IMR-90 (cell line): ENCODE measurements at regions not wholly inside any gene's neighbourhood (a gene's known extent, or its start where the extent isn't known, plus 50 kb on each side); places are given as distances from the start of the nearest gene placed in this dataset.

ENCODE experiments used
- ATAC-seq: fragments of 200-7000 bp; cut with Tn5 transposase; 2 replicates; pipeline ENCODE4 v1.9.1; 2020; ENCODE audit warnings: low read depth, mild to moderate bottlenecking, moderate library complexity
- BruUV-seq: library from RNA; stranded (reverse); fragments of 400-500 nt; replicated peaks from 2 replicates; lab custom pipeline; 2021; lab: Mats Ljungman, UMichigan
- CTCF ChIA-PET: fragments of 300-600 bp; formaldehyde crosslinking; extraction: SDS; loops from one replicate; lab custom pipeline; 2021; ENCODE audit warnings: antibody characterized with exemption; lab: Yijun Ruan, JAX
- POLR2A ChIA-PET: fragments of 300-600 bp; sonication (Branson Sonifier 250); formaldehyde crosslinking; loops from one replicate; lab custom pipeline; 2022; ENCODE audit warnings: antibody characterized with exemption; ENCODE audit not compliant: unreplicated experiment; lab: Charles Lee
- DNase-seq: peaks from one replicate; pipeline ENCODE4 v3.0.0; 2013
- H2AFZ ChIP-seq: replicated peaks from 2 replicates; pipeline ENCODE3; 2013; ENCODE audit warnings: low read length, mild to moderate bottlenecking; ENCODE audit not compliant: poor library complexity
- H2AK5ac ChIP-seq: 2 replicates; pipeline ENCODE4 v1.6.1; 2013; ENCODE audit warnings: low read depth, low read length, inconsistent platforms
- H2AK9ac ChIP-seq: replicated peaks from 2 replicates; pipeline ENCODE3; 2013; ENCODE audit warnings: mild to moderate bottlenecking, low read depth, low read length, moderate library complexity; ENCODE audit not compliant: poor library complexity
- H2BK120ac ChIP-seq: 2 replicates; pipeline ENCODE4 v1.6.1; 2013; ENCODE audit warnings: low read depth, low read length, inconsistent platforms
- H2BK15ac ChIP-seq: 3 replicates; pipeline ENCODE4 v1.6.1; 2013; ENCODE audit warnings: low read depth, low read length, inconsistent platforms
- H2BK20ac ChIP-seq: 2 replicates; pipeline ENCODE4 v1.6.1; 2013; ENCODE audit warnings: low read depth, mild to moderate bottlenecking, inconsistent platforms, low read length, moderate library complexity
- H2BK5ac ChIP-seq: 2 replicates; pipeline ENCODE4 v1.6.1; 2013; ENCODE audit warnings: mild to moderate bottlenecking, low read depth, low read length, inconsistent platforms; ENCODE audit not compliant: poor library complexity, severe bottlenecking
- H3K14ac ChIP-seq: replicated peaks from 2 replicates; pipeline ENCODE4 v1.6.1; 2013; ENCODE audit warnings: low read depth, low read length, inconsistent platforms
- H3K18ac ChIP-seq: 2 replicates; pipeline ENCODE4 v1.6.1; 2013; ENCODE audit warnings: low read depth, low read length, control low read depth
- H3K23ac ChIP-seq: 2 replicates; pipeline ENCODE4 v1.6.1; 2013; ENCODE audit warnings: low read depth, low read length, inconsistent platforms
- H3K27ac ChIP-seq: 2 replicates; pipeline ENCODE4 v1.5.1; 2013; ENCODE audit warnings: mild to moderate bottlenecking, control low read depth, low read length; ENCODE audit not compliant: insufficient read depth
- H3K27me3 ChIP-seq: 2 replicates; pipeline ENCODE4 v1.6.1; 2013; ENCODE audit warnings: low read length; ENCODE audit not compliant: control insufficient read depth, insufficient read depth
- H3K36me3 ChIP-seq: 2 replicates; pipeline ENCODE4 v1.6.1; 2013; ENCODE audit warnings: low read length, mixed read lengths; ENCODE audit not compliant: control insufficient read depth, insufficient read depth
- H3K4ac ChIP-seq: 2 replicates; pipeline ENCODE4 v1.6.1; 2013; ENCODE audit warnings: low read depth, low read length, inconsistent platforms
- H3K4me1 ChIP-seq: 2 replicates; pipeline ENCODE4 v1.6.1; 2013; ENCODE audit warnings: low read length, mixed read lengths; ENCODE audit not compliant: control insufficient read depth, insufficient read depth
- H3K4me2 ChIP-seq: 2 replicates; pipeline ENCODE4 v1.6.1; 2013; ENCODE audit warnings: low read depth, mild to moderate bottlenecking, control low read depth, low read length, moderate library complexity
- H3K4me3 ChIP-seq: 2 replicates; pipeline ENCODE4 v1.5.1; 2013; ENCODE audit warnings: low read depth, mild to moderate bottlenecking, control low read depth, low read length, moderate library complexity; ENCODE audit not compliant: insufficient read depth
- H3K56ac ChIP-seq: 2 replicates; pipeline ENCODE4 v1.6.1; 2013; ENCODE audit warnings: low read length, inconsistent platforms; ENCODE audit not compliant: insufficient read depth; ENCODE audit errors: extremely low read depth
- H3K79me1 ChIP-seq, 2 experiments: 2 replicates each; pipeline ENCODE4 v1.6.1; 2013; ENCODE audit warnings: low read length in 2 of 2, inconsistent platforms in 1 of 2, low read depth in 1 of 2
- H3K9ac ChIP-seq: 2 replicates; pipeline ENCODE4 v1.6.1; 2013; ENCODE audit warnings: low read depth, low read length, control low read depth
- H3K9me1 ChIP-seq: 2 replicates; pipeline ENCODE4 v1.6.1; 2013; ENCODE audit warnings: low read length, inconsistent platforms; ENCODE audit not compliant: insufficient read depth
- H3K9me3 ChIP-seq: 2 replicates; pipeline ENCODE4 v1.6.1; 2013; ENCODE audit warnings: low read length; ENCODE audit not compliant: control insufficient read depth, insufficient read depth
- H4K20me1 ChIP-seq: 2 replicates; pipeline ENCODE4 v1.6.1; 2013; ENCODE audit warnings: low read length, inconsistent platforms; ENCODE audit not compliant: insufficient read depth
- H4K5ac ChIP-seq: 2 replicates; pipeline ENCODE4 v1.6.1; 2013; ENCODE audit warnings: mild to moderate bottlenecking, low read depth, low read length, control low read depth
- H4K8ac ChIP-seq, 2 experiments: 2 replicates each; pipeline ENCODE4 v1.6.1; 2013; ENCODE audit warnings: low read depth in 2 of 2, low read length in 2 of 2, control low read depth in 1 of 2, inconsistent platforms in 1 of 2
- H4K91ac ChIP-seq: 2 replicates; pipeline ENCODE4 v1.6.1; 2013; ENCODE audit warnings: low read depth, low read length, inconsistent platforms; ENCODE audit not compliant: insufficient read depth
- CEBPB ChIP-seq: IDR thresholded peaks from 2 replicates; pipeline ENCODE4 v1.6.1; 2012; ENCODE audit warnings: low read depth, low read length, improper control_type of control experiment
- CHD1 ChIP-seq: IDR thresholded peaks from 2 replicates; pipeline ENCODE4 v1.6.1; 2012; ENCODE audit warnings: low read depth, low read length, improper control_type of control experiment
- MAFK ChIP-seq: IDR thresholded peaks from 2 replicates; pipeline ENCODE4 v1.6.1; 2012; ENCODE audit warnings: low read depth, low read length, improper control_type of control experiment
- MAZ ChIP-seq: IDR thresholded peaks from 2 replicates; pipeline ENCODE4 v1.6.1; 2012; ENCODE audit warnings: low read depth, mild to moderate bottlenecking, low read length, improper control_type of control experiment, moderate library complexity, borderline replicate concordance
- RAD21 ChIP-seq: IDR thresholded peaks from 2 replicates; pipeline ENCODE4 v1.6.1; 2012; ENCODE audit warnings: low read length, improper control_type of control experiment
- RFX5 ChIP-seq: IDR thresholded peaks from 2 replicates; pipeline ENCODE4 v1.8.0; 2012; ENCODE audit warnings: low read depth, mild to moderate bottlenecking, low read length, moderate library complexity
- SMC3 ChIP-seq: fragments of 150-350 bp; IDR thresholded peaks from 2 replicates; pipeline ENCODE4 v1.6.1; 2016; ENCODE audit warnings: low read depth, mild to moderate bottlenecking, antibody characterized with exemption, low read length, moderate library complexity
- USF2 ChIP-seq: fragments of 150-350 bp; IDR thresholded peaks from 2 replicates; pipeline ENCODE4 v1.6.1; 2017; ENCODE audit warnings: mild to moderate bottlenecking, antibody characterized with exemption, low read length, low read depth
- WGBS, 2 experiments: methylation state at CpG; one replicate each; pipeline versions ENCODE4 v1.1.5 to v1.1.7; 2013; ENCODE audit warnings: missing lambda C conversion rate in 2 of 2; ENCODE audit not compliant: insufficient read length in 1 of 2; ENCODE audit errors: extremely low coverage in 2 of 2; 5-methylcytosine and 5-hydroxymethylcytosine counted together
- dilution Hi-C: fragments of 300-500 bp; cut with HindIII; formaldehyde crosslinking; loops from one replicate; pipeline ENCODE4 v1.14.3; 2018; ENCODE audit warnings: low sequenced_read_pairs; ENCODE audit not compliant: unreplicated experiment
- in situ Hi-C: fragments of 300-500 bp; cut with MboI; formaldehyde crosslinking; loops from 3 replicates; pipeline ENCODE4 v1.14.3; 2019; ENCODE audit warnings: low sequenced_read_pairs, inconsistent platforms, mixed read lengths
- intact Hi-C: fragments of 100-400 bp; cut with micrococcal nuclease; formaldehyde crosslinking; loops from 2 replicates; pipeline ENCODE4 v1.10.0; 2022
- TF ChIP-seq, protein P1 (sequence below): conservative IDR thresholded peaks from 2 replicates; pipeline ENCODE4 v1.5.1; 2012; ENCODE audit warnings: mild to moderate bottlenecking, low read depth, low read length, improper control_type of control experiment

- Histone ChIP-seq H4K5ac (no peak overlapping the region), H3K14ac (no peak overlapping the region), H4K91ac (no peak overlapping the region), H3K36me3 (no peaks in the 10 kb centered on the region), H3K9me1 (no peaks in the 10 kb centered on the region), H3K27me3 (no peaks in the 10 kb centered on the region), H3K4me3 (no peak overlapping the region), H3K4me1 (no peaks in the 10 kb centered on the region), H3K4me2 (no peak overlapping the region), H3K79me1 (no peaks in the 10 kb centered on the region), H2AFZ (no peak overlapping the region), H3K4ac (no peak overlapping the region), H2BK120ac (no peak overlapping the region), H4K8ac (no peak overlapping the region), H3K9ac (no peak overlapping the region), H3K18ac (no peak overlapping the region), H2AK5ac (no peak overlapping the region), H2BK20ac (no peak overlapping the region), H2BK5ac (no peak overlapping the region), H3K9me3 (peaks cover 4% of the 10 kb centered on the region; the same call in 1 of the 2 replicates), H2AK9ac (no peak overlapping the region), H2BK15ac (no peak overlapping the region), H3K27ac (no peak overlapping the region), H3K23ac (no peak overlapping the region), H4K20me1 (no peaks in the 10 kb centered on the region), H3K56ac (no peak overlapping the region)
- ChIA-PET POLR2A (no interaction called here), CTCF (interaction anchor here (0.7 kb wide), 1 partner anchor 796 kb away, joined by 3 read pairs; no protein-coding TSS in a partner anchor)
- TF ChIP-seq SMC3 = no peak
- no peak for TF ChIP-seq RAD21
- no peak for TF ChIP-seq CHD1
- no peak for TF ChIP-seq MAFK
- no peak for TF ChIP-seq MAZ
- no peak for TF ChIP-seq RFX5
- TF ChIP-seq CEBPB = no peak
- no peak for TF ChIP-seq USF2
- TF ChIP-seq, protein P1, sequence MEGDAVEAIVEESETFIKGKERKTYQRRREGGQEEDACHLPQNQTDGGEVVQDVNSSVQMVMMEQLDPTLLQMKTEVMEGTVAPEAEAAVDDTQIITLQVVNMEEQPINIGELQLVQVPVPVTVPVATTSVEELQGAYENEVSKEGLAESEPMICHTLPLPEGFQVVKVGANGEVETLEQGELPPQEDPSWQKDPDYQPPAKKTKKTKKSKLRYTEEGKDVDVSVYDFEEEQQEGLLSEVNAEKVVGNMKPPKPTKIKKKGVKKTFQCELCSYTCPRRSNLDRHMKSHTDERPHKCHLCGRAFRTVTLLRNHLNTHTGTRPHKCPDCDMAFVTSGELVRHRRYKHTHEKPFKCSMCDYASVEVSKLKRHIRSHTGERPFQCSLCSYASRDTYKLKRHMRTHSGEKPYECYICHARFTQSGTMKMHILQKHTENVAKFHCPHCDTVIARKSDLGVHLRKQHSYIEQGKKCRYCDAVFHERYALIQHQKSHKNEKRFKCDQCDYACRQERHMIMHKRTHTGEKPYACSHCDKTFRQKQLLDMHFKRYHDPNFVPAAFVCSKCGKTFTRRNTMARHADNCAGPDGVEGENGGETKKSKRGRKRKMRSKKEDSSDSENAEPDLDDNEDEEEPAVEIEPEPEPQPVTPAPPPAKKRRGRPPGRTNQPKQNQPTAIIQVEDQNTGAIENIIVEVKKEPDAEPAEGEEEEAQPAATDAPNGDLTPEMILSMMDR = no peak
- no peak for ATAC-seq
- BruUV-seq = no TSS peak
- DNase-seq = no peak
- intact Hi-C loops = loop anchor here (2.0 to 10.0 kb wide), 3 partner anchors 341 to 549 kb away; partner anchors contain the start of gene LCORL
- dilution Hi-C loops = no loop called here
- 40% methylated on average over 2 of the region's 3 CpGs; no CpG with 5 or more reads in 1 of the 2 experiments for WGBS, 2 experiments
- in situ Hi-C loops = no loop called here
Observed at GRCh38 chr4:18366136-18366535, 344.6 kb upstream of the LCORL start.
